HuH-7.5 (cell line): ENCODE measurements at regions not wholly inside any gene's neighbourhood (a gene's known extent, or its start where the extent isn't known, plus 50 kb on each side); places are given as distances from the start of the nearest gene placed in this dataset.
"Not testable (repeated sequence)": the region's sequence is repeated elsewhere in the genome, so short reads cannot be mapped to it uniquely, and the experiment has no call there.

Experiments used
- DNase-seq: peaks from one replicate; pipeline ENCODE4 v3.0.0; 2011; ENCODE audit warnings: low spot score

DNA sequence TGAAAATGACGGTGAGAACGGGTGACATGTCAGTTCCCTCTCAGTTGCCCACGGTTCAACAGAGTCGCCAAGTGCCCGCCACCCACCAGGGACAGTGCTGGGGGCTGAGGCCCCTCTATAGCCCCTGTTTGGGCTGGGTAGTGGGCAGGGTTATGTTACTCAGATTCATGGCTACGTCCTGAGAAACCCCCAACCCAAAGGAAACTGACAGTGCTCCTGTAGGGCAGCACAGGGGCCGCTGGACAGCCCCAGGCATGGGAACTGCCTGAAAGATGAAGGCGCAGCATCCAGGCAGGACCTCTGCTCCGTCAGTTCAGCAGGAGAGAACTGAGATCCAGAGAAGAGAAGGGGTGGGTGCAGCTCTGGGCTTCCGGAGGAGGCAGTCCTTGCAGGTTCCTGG lies 118.9 kb upstream of the PMEPA1 start:
- no peak for DNase-seq

DNA sequence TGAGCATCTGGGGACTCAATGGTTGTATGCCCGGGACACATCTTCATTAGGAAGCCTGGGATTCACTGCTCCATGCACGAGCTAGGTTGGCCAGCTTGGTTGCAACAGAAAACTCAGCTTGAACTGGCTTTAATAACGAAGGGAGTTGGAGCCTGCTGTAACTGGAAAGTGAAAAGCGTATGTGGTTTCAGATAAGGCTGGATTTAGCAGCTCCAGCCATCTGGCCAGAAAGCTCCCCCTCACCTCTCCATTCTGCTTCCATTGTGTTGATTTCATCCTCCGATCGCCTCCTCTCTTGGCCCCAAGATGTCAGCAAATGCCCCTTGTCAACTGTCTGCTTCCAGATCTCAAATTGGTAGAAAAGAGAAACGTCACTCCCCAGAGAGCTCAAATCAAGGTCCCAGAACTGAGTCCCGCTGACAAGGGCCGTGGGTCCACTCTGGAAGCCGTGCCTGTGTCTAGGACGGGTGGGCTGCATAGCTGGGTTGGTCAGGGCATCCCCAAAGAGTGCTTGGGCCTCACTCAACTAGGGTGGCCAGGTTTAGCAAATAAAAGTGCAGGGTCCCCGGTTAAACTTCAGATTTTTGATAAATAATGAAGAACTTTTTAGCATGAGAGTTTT lies 117.0 kb upstream of the PMEPA1 start:
- no peak for DNase-seq

DNA sequence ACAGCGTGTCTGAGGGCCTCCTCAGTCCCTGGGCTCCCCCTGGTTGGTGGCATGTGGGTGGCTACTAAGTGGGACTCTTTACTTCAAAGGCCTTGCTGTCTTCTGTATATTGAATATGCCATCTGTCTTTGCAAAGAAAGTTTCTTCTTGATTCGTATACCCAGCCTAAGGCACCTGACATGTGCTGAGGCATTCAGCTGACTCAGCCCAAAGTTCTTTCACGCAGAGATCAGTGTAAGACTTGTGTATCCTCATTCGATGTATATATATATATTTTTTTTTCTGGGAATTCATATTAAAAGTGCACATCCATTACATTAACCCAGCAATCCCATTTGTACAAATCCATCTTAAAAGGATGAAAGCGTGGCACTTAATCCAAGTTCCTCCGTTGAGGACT lies 115.1 kb upstream of the PMEPA1 start:
- no peak for DNase-seq

DNA sequence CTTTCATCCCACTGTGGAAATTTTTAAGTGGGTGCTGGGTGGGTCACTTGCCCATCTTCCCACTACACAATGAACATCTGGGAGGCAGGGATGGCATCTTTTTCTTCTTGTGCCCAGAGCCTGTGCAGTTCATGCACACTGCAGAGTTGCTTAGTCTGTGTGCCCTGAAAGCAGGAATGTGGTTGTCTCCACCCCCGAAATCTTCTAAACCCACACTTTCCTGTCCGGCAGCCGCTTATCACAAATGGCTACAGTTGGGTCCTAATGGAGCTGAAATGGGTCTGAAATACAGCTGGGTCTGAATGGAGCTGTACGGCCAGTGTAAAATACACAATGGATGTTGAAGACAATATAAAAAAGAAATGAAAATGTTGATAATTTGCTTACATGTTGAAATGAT lies 112.1 kb upstream of the PMEPA1 start:
- DNase-seq: no peak

DNA sequence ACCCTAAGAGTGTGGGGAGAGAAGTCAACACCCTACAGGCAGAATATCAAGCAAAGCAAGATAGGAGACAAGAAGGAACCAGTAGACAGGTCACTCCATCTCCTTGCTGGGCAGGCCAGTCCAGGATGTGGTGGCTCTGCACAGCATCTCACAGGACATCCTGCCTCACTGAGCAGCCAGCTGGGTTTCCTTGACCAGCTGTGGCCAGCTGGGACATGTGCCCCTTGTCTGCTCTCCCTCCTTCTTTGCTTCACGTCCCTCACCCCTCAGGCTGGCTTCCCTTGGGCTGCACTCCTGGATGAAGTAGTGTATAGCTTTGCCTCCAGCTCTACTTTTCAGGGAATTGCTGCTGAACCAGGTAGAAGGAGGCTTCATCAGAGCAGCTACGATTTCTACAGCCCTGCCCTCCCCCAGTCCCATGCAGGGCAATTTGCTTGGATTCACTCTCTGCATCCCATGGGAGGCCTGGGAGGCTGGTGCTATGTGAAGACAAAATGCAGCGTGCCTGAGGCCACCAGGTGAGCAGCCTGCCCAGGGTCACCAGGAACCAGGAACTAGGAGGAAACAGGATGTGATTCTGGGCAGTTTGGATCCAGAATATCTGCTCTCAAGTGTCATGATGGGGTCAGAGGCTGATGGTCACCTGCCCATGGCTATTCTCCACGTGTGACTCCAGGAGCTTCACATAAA lies 110.0 kb upstream of the PMEPA1 start:
- no peak for DNase-seq

DNA sequence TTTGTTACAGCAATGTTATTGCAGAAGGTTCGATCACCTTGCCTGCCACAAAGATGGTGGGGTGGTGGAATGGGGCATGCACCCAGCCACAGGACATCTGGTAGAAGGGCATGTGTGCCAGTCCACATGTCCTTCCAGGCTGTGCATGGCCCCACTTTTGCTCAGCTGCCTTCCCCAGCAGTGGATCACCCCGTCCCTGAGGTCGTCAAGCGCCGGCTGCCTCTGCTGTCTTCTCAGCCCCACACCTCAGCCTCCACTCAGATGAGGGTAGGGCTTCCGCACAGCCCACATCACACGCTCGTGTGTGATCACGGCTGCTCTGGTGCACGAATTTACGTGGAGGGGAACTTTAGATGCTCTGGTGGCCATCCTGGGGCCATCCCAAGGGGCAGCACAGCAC lies 109.5 kb upstream of the PMEPA1 start:
- DNase-seq: no peak

DNA sequence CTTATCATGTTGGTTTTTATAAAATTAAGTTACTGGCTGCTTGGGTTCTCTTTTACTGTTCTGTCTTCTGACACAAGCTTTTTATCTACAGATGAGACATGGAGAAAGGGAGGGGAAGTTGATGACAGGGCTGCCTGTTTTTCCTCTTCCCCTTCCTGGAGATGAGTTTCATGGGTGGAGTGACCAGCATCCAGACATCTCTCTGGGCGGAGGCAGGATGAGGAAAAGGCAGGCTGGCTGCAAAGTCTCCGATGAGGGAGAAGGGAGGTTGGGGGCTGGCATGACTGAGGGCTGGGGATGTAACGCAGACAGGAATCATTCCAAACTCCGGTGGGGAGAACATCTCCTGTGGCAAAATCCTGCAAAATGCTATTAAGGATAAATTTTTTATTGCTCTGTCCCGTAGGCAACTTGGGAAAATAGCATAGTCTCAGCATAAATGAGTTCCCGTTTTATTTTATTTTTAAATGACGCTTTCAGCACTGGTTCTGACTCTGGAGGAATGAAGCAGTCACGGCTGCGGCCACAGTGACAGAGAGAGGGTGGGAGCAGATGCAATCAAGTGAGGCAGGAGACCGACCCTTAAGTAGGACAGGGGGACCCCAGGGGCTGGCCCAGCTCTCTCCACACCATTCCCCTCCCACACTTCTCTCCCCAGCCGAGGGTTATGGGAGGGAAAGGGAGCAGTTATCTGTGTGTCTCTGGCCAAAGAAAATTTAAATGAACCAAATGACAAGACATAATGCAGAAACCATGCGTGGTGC lies 108.8 kb upstream of the PMEPA1 start:
- no peak for DNase-seq

DNA sequence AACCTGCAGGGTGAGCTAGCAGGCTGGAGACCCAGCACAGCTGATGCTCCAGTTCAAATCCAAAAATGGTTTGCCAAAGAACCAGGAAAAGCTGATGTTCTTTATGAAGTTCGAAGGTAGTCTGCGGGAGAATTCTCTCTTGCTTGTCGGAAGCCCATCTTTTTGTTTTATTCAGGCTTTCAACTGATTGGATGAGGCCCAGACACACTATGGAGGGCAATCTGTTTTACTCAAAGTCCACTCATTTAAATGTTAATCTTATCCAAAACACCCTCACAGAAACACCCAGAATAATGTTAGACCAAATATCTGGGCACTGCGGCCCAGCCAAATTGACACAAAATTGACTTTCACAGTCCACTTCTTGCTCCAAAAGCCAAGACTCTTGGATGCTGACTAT lies 105.6 kb upstream of the PMEPA1 start:
- no peak for DNase-seq

DNA sequence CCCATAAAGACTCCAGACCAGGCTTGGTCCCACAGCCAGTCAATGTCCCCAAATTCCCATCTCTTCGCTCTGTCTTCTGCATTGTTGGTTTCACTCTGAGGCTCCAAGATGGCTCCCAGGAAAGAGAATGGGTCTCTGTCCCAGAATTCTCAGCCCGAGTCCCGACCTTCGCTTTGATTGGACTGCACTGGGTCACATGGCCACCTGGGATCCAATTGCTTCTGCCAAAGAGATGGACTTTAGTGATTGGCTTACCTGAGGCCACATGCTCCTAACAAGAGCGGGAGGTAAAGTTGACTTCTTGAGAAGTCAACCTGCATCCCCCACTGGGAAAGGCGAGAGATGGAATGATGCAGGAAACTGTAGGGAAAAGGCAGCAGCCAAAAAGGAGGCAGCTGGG lies 104.7 kb upstream of the PMEPA1 start:
- no peak for DNase-seq

DNA sequence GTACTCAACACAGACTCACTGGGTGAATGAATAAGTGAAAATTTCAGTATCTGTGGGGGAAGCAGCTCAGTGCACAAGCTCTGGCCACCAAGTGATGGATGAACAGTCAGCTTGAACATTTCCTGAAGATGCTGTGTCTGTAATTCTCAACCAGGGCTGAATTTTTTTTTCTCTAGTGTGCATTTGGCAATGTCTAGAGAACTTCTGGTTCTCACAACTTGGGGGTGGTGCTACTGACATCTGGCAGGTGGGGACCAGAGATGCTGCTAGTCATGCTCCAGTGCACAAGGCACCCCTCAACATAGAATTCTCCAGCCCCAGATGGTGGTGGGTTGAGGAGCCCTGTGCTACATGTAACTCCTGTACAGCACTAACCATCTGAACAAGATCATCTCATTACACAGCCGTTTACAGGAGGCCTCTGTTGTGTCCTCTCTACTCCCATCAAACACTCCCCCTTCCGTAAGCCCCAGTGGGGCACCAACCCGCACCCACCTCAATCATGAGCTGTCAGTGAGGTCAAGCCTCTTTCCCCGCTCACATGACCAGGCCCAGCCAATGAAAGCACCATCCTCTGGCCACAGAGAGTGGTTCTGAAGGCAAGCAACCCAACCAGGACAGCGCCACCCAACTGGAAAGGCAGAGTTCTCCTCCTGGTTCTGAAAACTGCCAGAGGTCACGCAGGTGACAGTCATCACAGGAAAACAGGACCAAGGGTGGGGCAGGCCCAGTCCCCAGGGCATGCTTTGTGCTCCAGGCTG lies 103.9 kb upstream of the PMEPA1 start:
- DNase-seq: no peak

DNA sequence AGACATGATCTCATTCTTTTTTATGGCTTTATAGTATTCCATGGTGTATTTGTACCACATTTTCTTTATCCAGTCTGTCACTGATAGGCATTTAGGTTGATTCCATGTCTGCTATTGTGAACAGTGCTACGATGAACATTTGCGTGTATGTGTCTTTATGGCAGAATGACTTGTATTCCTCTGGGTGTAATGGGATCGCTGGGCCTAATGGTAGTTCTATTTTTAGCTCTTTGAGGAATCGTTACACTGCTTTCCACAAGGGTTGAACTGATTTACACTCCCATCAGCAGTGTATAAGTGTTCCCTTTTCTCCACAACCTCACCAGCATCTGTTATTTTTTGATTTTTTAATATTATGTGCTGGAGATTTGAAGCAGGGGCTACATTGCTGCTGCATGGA lies 102.8 kb upstream of the PMEPA1 start:
- not testable (repeated sequence) for DNase-seq

DNA sequence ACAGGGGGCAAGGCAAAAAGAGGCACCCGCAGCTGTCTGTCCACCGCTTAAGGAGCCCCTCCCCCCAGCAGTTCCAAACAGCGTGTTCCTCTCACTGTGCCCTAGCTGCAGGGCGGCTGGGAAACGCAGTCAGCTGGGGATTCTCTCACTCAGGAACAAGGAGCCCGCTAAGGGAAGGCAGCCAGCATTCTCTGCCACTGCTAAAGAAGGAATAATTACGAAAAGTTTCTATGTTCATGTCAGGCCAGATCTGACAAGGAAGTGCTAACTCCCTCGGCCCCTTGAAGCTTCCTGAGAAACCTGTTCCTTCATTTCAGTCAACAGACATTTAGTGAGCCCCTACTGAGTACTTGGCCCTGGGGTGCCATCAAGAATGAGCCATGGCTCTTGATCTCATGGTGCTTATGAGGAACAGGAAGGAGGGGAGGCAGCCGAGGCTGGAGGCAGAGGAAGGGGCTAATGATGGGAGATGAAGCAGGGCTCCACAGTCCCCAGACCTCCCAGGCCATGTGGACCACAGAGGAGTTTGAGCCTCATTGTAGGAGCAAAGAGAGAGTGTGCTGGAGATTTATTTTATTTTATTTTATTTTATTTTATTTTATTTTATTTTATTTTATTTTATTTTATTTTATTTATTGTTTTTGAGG lies 101.7 kb upstream of the PMEPA1 start:
- DNase-seq: no peak

DNA sequence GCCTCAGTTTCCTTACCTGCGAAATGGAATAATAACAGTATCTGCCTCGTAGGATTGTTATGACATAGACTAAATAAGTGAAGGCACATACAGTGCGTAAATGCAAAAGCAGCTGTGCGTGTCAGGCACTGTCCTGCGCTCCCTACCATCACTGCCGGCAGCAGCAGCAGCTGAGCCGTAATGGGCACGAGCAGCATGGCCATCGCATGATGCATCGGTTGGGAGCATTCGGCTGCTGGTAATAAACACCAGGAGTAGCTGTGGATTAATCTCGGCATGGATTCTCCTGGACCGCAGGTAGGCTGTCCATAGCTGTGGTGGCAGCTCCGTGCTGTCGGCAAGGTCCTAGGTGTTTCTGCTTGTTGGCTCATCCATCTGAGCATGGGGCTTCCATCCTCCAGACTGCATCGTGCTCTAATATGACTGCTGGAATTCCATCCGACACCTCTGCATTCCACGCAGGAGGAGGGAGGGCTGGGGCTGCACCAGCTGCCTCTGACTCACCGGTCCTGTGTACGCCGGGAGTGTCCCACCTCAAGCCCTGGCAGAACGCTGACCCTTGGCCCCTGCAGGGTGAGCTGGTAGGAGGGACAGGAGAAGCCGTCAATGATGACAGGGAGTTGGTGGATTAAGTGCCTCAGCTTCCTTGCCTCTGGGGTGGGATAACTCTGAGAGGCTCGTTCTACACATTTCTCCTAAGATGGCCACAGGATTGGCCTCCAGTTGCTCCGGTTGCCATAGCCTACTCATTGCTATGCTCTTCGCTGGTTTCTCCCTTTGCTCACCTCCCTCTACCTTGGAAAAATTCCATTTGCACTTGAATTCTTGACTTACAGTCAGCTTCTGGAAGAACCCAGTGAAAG lies 100.9 kb upstream of the PMEPA1 start:
- DNase-seq: no peak

DNA sequence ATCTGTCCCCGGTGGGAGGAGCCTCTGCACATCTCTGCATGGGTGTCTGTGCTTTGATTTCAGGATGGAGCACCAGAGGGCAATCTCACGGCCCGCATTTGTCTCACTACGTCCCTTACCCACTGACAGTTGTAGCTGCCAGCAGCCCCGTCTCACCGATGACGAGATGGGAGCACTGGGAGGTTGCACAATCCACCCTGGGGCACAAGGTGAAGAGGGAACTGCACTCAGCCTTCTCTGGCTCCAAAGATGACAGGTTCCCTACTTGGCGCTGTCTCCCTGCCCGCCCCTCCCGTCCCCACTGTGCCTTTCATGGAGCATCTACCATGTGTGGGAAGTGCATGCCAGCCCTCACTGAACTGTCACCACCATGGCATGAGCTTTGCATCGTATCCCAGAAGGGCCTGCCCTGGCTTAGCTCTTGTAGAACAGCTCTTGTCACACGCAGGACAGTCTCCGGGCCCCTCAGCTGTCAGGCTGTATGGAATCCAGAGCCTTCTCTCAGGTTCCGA lies 99.9 kb upstream of the PMEPA1 start:
- peak; percentile 43 for DNase-seq

DNA sequence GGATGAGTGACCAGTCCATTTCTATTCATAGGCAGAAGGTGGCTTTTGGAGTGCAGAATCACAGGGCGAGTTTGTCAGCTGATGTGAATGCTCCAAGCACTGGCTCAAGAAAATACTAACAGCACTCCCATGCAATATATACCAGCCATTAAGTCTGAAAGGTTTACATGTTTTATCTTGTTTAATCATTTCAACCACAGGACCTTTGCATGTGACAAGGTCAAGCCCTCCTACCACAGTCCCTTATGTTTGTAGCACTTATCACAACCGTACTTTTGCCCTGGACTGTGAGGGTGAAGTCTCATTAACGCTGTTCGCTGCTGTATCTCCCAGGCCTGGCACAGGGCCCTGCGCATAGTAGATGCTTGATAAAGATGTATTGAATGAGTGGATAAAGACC lies 99.3 kb upstream of the PMEPA1 start:
- DNase-seq: no peak

DNA sequence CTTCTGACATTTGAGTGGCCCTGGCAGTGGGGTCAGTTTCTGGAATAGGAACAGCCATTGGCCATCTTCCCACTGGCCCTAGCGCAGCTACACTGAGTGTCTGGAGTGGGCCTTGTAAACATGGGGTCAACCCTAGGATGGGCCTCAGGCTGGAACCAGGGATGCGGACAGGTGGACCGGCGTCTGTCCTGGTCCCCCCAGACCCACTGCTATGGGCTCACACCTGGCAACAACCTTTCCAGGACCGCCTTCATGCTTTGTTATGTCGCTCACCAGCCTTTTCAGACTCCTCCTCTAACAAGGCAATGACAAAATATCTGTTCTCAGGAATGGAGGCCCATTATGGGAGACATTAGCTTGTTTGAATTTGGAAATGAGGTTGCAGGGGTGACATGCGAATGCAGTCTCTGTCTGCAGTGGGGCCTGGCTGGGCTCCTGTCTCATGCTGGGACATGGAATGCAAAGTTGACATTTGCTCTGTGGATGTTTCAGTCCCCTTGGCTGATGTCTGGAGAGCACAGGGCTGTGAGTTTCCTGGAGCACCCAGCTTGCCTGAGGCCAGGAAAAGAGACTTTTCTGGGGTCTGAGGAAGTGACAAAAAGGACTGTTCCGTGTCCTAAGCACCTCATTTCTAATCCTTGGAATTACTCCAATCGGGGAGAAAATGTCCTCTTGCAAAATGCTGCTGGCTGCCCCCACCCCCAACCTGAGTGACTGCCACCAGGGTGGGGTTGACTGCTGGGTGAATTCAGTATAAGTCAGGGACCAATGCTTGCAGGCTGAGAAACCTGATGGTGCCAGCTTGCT lies 98.7 kb upstream of the PMEPA1 start:
- DNase-seq: no peak

DNA sequence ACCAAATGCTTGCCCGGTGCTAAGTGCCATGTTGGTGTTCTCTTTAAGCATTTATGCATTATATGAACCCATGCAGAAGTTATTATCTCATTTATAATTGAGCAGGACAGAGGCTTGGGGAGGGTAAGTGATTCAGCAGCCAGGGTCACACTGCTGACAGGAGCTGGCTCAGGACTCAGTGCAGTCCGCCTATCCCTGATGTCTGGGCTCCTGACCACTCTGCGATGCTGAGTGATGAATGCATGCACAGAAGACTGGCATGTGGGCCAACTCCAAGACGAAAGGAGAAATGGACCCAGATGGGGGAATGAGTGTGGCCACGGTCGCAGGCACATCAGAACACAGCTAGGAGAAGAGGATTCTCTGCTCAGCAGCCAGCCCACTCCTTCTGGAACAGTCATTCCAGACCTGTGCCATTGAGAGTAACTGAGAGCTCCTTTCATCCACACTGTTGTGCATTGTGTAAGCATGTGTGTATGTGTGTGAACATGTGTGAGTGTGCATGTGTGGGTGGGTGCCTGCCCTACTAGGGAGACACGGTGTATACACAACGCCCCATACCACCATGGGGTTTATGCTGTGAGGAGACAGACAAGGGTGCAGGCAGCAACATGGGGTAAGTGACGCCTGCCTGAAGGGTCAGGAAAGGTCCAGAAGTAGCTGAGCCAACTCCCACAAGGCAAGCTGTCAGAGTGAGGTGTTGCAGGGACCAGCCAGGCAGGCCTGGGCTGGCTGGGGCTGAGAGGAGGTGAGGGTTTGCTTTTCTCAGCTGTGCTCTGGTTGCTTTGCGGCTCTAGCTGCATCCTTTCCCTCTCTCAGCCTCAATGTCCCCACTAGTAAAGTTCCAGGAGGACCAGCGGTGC lies 97.8 kb upstream of the PMEPA1 start:
- no peak for DNase-seq

DNA sequence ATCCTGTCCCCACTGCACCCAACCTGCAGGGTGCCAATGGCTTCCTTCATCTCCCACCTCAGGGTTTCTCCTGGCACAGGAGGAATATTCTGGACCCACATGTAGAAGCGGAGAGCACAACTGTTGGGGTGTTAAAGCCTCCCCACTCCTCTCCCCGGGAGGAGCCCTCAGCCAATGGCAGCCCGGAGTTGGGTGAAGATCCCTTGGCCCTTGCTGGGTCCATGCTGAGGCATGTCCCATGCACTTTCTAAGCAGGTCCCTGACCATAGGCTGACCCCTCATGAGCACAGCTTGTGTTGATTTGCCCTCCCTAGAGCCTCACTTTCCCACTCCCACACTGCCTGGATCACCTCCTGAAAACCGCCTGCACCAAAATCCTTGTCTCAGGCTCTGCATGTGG lies 97.2 kb upstream of the PMEPA1 start:
- no peak for DNase-seq

DNA sequence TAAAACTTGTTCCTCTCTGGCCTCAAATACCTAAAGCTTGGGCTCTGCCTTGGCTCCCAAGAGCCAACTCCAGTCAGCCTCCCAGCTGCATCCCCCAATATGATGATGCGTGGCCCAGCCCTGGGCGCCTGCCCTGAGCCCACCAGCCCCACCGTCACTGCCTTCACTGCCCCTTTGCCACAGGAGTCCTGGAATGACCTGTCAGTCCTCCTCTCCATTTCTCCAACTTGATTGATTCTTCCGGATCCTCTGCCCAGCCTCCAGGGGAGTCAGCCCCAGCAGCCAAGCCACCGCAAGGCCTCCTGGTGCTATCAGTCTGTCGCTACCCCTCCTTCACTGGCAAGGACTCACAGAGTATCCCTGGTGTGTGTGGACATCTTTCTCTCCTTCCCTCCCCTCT lies 96.7 kb upstream of the PMEPA1 start:
- no peak for DNase-seq
